Embryonic facial prominence (tissue), 1 donor: ENCODE measurements at regions not wholly inside any gene's neighbourhood (a gene's known extent, or its start where the extent isn't known, plus 50 kb on each side); places are given as distances from the start of the nearest gene placed in this dataset.
"Not testable (repeated sequence)": the region's sequence is repeated elsewhere in the genome, so short reads cannot be mapped to it uniquely, and the experiment has no call there.

Experiments
- DNase-seq: peaks from one replicate; pipeline ENCODE4 v3.0.0-alpha.2; 2016; ENCODE audit errors: extremely low spot score

GRCh38 chr19:30276011-30276882 lies 95.9 kb upstream of the ZNF536 start:
- DNase-seq: no peak

- DNase-seq: no peak
Observed at GRCh38 chr19:30276883-30277280, 95.3 kb upstream of the ZNF536 start.

GRCh38 chr19:30277941-30278881 lies 94.0 kb upstream of the ZNF536 start:
- DNase-seq: no peak

- DNase-seq: no peak
Observed at GRCh38 chr19:30278882-30279254, 93.3 kb upstream of the ZNF536 start.

- no peak for DNase-seq
Observed at GRCh38 chr19:30280018-30280417, 92.2 kb upstream of the ZNF536 start.

GRCh38 chr19:30281906-30282305 lies 90.3 kb upstream of the ZNF536 start:
- DNase-seq: no peak

GRCh38 chr19:30283556-30283955 lies 88.6 kb upstream of the ZNF536 start:
- no peak for DNase-seq

- DNase-seq: no peak
Observed at GRCh38 chr19:30284209-30284608, 88.0 kb upstream of the ZNF536 start.

- DNase-seq: no peak
Observed at GRCh38 chr19:30284885-30285284, 87.3 kb upstream of the ZNF536 start.

GRCh38 chr19:30286378-30286777 lies 85.8 kb upstream of the ZNF536 start:
- no peak for DNase-seq

- no peak for DNase-seq
Observed at GRCh38 chr19:30287259-30287658, 84.9 kb upstream of the ZNF536 start.

GRCh38 chr19:30287973-30288372 lies 84.2 kb upstream of the ZNF536 start:
- DNase-seq: no peak

- DNase-seq: no peak
Observed at GRCh38 chr19:30288911-30289310, 83.3 kb upstream of the ZNF536 start.

GRCh38 chr19:30289336-30289735 lies 82.8 kb upstream of the ZNF536 start:
- no peak for DNase-seq

- not testable (repeated sequence) for DNase-seq
Observed at GRCh38 chr19:30290805-30291204, 81.4 kb upstream of the ZNF536 start.

- no peak for DNase-seq
Observed at GRCh38 chr19:30293051-30293785, 79.0 kb upstream of the ZNF536 start.

- no peak for DNase-seq
Observed at GRCh38 chr19:30297969-30298368, 74.2 kb upstream of the ZNF536 start.

GRCh38 chr19:30303131-30303654 lies 69.0 kb upstream of the ZNF536 start:
- DNase-seq: no peak

GRCh38 chr19:30304540-30304939 lies 67.6 kb upstream of the ZNF536 start:
- DNase-seq: no peak

- DNase-seq: no peak
Observed at GRCh38 chr19:30305346-30306060, 66.7 kb upstream of the ZNF536 start.
